Esophagus muscularis mucosa (tissue), 4 donors: ENCODE measurements at regions not wholly inside any gene's neighbourhood (a gene's known extent, or its start where the extent isn't known, plus 50 kb on each side); places are given as distances from the start of the nearest gene placed in this dataset.

Source experiments
- DNase-seq: peaks from one replicate; pipeline ENCODE4 v3.0.0-alpha.2; 2017; ENCODE audit errors: extremely low spot score
- H3K27ac ChIP-seq, 4 donors: fragments of 200-600 bp; sonication (generic); replicated peaks in 1 of 4; 1 replicate in 3 of 4; 2 replicates in 1 of 4; pipeline ENCODE4 v1.5.1; 2016 to 2019; ENCODE audit warnings: mild to moderate bottlenecking in 1 of 4
- H3K27me3 ChIP-seq, 4 donors: fragments of 200-600 bp; sonication (generic); one replicate each; pipeline versions ENCODE4 v1.5.1 to v1.6.0; 2016 to 2019
- H3K36me3 ChIP-seq, 4 donors: fragments of 200-600 bp; sonication (generic); one replicate each; pipeline ENCODE4 v1.5.1; 2016 to 2019
- H3K4me1 ChIP-seq, 4 donors: fragments of 200-600 bp; sonication (generic); one replicate each; pipeline ENCODE4 v1.5.1; 2016 to 2019
- H3K4me3 ChIP-seq, 4 donors: fragments of 200-600 bp; sonication (generic); 1 replicate in 2 of 4; 2 replicates in 2 of 4; pipeline ENCODE4 v1.5.1; 2016 to 2019; ENCODE audit warnings: mild to moderate bottlenecking in 4 of 4, moderate library complexity in 1 of 4
- H3K9me3 ChIP-seq, 4 donors: fragments of 200-600 bp; sonication (generic); 1 replicate in 3 of 4; 2 replicates in 1 of 4; pipeline ENCODE4 v1.5.1; 2016 to 2019
- EP300 ChIP-seq: sonication (generic); formaldehyde crosslinking; IDR thresholded peaks from one replicate; pipeline ENCODE4 v1.6.1; 2017; ENCODE audit warnings: antibody characterized with exemption
- POLR2A ChIP-seq: fragments of 450-650 bp; IDR thresholded peaks from one replicate; pipeline ENCODE4 v1.6.1; 2017; ENCODE audit warnings: antibody characterized with exemption, moderate library complexity, mild to moderate bottlenecking, low read depth
- POLR2AphosphoS5 ChIP-seq, 2 donors: sonication (generic); formaldehyde crosslinking; IDR thresholded peaks; one replicate each; pipeline ENCODE4 v1.6.1; 2017; ENCODE audit warnings: antibody characterized with exemption in 2 of 2
- WGBS: methylation state at CpG from one replicate; pipeline ENCODE4 v1.1.5; 2018; 5-methylcytosine and 5-hydroxymethylcytosine counted together
- intact Hi-C: fragments of 100-400 bp; cut with DNase I; formaldehyde crosslinking; loops from one replicate; pipeline ENCODE4 v1.15.1; 2023
- TF ChIP-seq, protein P1 (sequence below), 3 experiments: fragments of 200-600 bp in 2 of 3; fragments of 450-650 bp in 1 of 3; sonication (generic) in 2 of 3; IDR thresholded peaks; one replicate each; pipeline ENCODE4 v1.5.1; 2017 to 2019; ENCODE audit warnings: antibody characterized with exemption in 3 of 3, mild to moderate bottlenecking in 2 of 3, moderate library complexity in 1 of 3

DNA sequence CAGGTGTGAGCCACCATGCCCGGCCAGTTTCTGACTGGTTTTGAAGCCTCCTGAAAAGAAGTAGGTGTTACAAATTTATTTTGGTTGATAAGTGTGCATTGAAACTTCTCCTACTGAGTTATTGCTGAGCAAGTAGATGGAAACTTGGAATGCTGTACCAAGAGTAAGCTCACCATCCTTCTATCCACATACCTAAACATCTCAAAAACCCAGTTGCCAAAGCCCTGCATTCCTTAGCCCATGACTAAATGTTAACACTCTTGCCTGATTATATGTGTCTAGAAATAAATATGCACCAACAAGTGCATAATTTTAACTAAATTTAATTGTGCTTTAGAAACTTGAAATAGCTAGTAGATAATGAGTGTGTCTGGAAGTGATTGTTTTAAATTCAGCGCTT lies 357.8 kb downstream of the DUSP6 start:
- H3K36me3 ChIP-seq: no peaks in the 10 kb centered on the region
- TF ChIP-seq EP300 (no peak), POLR2AphosphoS5 (IDR thresholded peaks at IDR 0.05) (no peak), POLR2A (no peak)
- TF ChIP-seq, protein P1, sequence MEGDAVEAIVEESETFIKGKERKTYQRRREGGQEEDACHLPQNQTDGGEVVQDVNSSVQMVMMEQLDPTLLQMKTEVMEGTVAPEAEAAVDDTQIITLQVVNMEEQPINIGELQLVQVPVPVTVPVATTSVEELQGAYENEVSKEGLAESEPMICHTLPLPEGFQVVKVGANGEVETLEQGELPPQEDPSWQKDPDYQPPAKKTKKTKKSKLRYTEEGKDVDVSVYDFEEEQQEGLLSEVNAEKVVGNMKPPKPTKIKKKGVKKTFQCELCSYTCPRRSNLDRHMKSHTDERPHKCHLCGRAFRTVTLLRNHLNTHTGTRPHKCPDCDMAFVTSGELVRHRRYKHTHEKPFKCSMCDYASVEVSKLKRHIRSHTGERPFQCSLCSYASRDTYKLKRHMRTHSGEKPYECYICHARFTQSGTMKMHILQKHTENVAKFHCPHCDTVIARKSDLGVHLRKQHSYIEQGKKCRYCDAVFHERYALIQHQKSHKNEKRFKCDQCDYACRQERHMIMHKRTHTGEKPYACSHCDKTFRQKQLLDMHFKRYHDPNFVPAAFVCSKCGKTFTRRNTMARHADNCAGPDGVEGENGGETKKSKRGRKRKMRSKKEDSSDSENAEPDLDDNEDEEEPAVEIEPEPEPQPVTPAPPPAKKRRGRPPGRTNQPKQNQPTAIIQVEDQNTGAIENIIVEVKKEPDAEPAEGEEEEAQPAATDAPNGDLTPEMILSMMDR (IDR thresholded peaks at IDR 0.05): no peak
- no peak overlapping the region for H3K27ac ChIP-seq
- intact Hi-C loops: loop anchor here (5.0 kb wide), 1 partner anchor 842 kb away; no protein-coding TSS in a partner anchor
- no peak for DNase-seq
- H3K9me3 ChIP-seq: no peaks in the 10 kb centered on the region
- no peaks in the 10 kb centered on the region for H3K27me3 ChIP-seq
- WGBS: 93% methylated on average over 1 of the region's 2 CpGs
- H3K4me1 ChIP-seq: peaks cover 0 to 16% (median 5%) of the 10 kb centered on the region in 4 donors
- H3K4me3 ChIP-seq: no peak overlapping the region

DNA sequence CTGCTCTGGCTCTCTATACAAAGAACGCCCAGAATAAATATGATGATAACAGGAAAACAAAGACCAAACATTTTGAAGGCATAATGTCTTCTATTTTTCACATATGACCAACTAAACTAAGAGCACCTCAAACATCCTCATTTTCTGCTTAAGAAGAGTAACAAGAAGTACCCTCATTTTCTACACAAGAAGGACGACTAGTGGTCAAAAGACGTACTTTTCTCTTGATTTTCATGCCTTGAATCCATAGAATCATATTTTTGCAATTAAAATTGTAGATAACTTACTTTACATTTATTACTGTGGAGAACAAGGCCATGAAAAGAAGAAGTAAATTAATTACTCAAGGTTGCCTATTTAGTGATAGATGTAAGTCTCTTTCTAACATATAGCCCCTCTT lies 358.6 kb downstream of the DUSP6 start:
- no peak for DNase-seq
- H3K27me3 ChIP-seq: no peaks in the 10 kb centered on the region
- WGBS: 21% methylated on average over 3 of the region's 3 CpGs
- H3K27ac ChIP-seq: no peak overlapping the region
- no peaks in the 10 kb centered on the region for H3K9me3 ChIP-seq
- H3K4me3 ChIP-seq: no peak overlapping the region
- H3K36me3 ChIP-seq: no peaks in the 10 kb centered on the region
- peaks cover 0 to 16% (median 5%) of the 10 kb centered on the region in 4 donors for H3K4me1 ChIP-seq
- intact Hi-C loops: loop anchor here (2.0 to 5.0 kb wide), 2 partner anchors 415 to 841 kb away; no protein-coding TSS in a partner anchor
- TF ChIP-seq EP300 (no peak), POLR2A (no peak), POLR2AphosphoS5 (IDR thresholded peaks at IDR 0.05) (no peak)
- TF ChIP-seq, protein P1 (IDR thresholded peaks at IDR 0.05): peak; percentile 62 to 70 (median 66)

- Histone ChIP-seq H3K9me3 (no peaks in the 10 kb centered on the region), H3K36me3 (no peaks in the 10 kb centered on the region), H3K4me3 (no peak overlapping the region), H3K4me1 (peaks cover 4 to 7% (median 5%) of the 10 kb centered on the region in 4 donors), H3K27ac (no peak overlapping the region), H3K27me3 (no peaks in the 10 kb centered on the region)
- WGBS: 74% methylated on average over 5 of the region's 5 CpGs
- intact Hi-C loops: loop anchor here (10.0 kb wide), 1 partner anchor 151 kb away; no protein-coding TSS in a partner anchor
- TF ChIP-seq, protein P1 (IDR thresholded peaks at IDR 0.05): no peak
- TF ChIP-seq POLR2AphosphoS5 (IDR thresholded peaks at IDR 0.05) (no peak), POLR2A (no peak), EP300 (no peak)
- no peak for DNase-seq
Observed at GRCh38 chr12:88986056-88986455, 366.2 kb downstream of the DUSP6 start.

- H3K27me3 ChIP-seq: no peaks in the 10 kb centered on the region
- no peak for DNase-seq
- H3K9me3 ChIP-seq: no peaks in the 10 kb centered on the region
- 75% methylated on average over 3 of the region's 3 CpGs for WGBS
- intact Hi-C loops: loop anchor here (10.0 kb wide), 1 partner anchor 151 kb away; no protein-coding TSS in a partner anchor
- H3K4me1 ChIP-seq: peaks cover 4 to 7% (median 5%) of the 10 kb centered on the region in 4 donors
- no peak overlapping the region for H3K4me3 ChIP-seq
- H3K36me3 ChIP-seq: no peaks in the 10 kb centered on the region
- TF ChIP-seq, protein P1 (IDR thresholded peaks at IDR 0.05): no peak
- TF ChIP-seq EP300: no peak
- TF ChIP-seq POLR2AphosphoS5 (IDR thresholded peaks at IDR 0.05): no peak
- TF ChIP-seq POLR2A: no peak
- no peak overlapping the region for H3K27ac ChIP-seq
Observed at GRCh38 chr12:88985631-88986030, 366.7 kb downstream of the DUSP6 start.

DNA sequence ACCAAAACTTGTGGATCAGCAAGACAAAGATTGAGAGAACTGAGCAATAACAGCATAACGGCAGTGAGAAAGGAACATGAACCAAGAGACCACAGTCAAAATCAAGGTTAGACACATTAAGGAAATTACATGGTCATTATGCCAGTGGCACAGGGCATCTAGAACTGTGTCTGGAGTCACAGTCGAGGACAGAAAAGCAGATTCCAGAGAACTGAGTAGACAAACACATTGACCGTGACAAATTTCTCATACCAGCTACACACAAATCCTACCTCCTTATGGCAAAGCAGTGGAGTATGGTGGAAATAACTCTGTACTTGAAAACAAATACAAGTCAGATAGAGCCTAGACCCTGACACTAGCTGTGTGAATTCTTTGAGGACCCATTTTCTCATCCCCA lies 367.3 kb downstream of the DUSP6 start:
- Histone ChIP-seq H3K4me3 (no peak overlapping the region), H3K36me3 (no peaks in the 10 kb centered on the region), H3K27ac (no peak overlapping the region), H3K9me3 (no peaks in the 10 kb centered on the region), H3K27me3 (no peaks in the 10 kb centered on the region), H3K4me1 (peaks cover 4 to 7% (median 5%) of the 10 kb centered on the region in 4 donors)
- no peak for DNase-seq
- intact Hi-C loops: loop anchor here (10.0 kb wide), 1 partner anchor 150 kb away; no protein-coding TSS in a partner anchor
- WGBS: 97% methylated on average over 3 of the region's 3 CpGs
- TF ChIP-seq, protein P1 (IDR thresholded peaks at IDR 0.05): no peak
- no peak for TF ChIP-seq POLR2A
- TF ChIP-seq POLR2AphosphoS5 (IDR thresholded peaks at IDR 0.05): no peak
- TF ChIP-seq EP300: no peak
